GM18951 (cell line): ENCODE measurements at regions not wholly inside any gene's neighbourhood (a gene's known extent, or its start where the extent isn't known, plus 50 kb on each side); places are given as distances from the start of the nearest gene placed in this dataset.

Experiments
- POLR2A ChIP-seq: IDR thresholded peaks from 4 replicates; pipeline ENCODE4 v1.6.1; 2011; ENCODE audit warnings: mild to moderate bottlenecking; ENCODE audit not compliant: insufficient read length, insufficient read depth; ENCODE audit errors: extremely low read depth
- in situ Hi-C: fragments of 300-500 bp; cut with MboI; formaldehyde crosslinking; loops from one replicate; pipeline ENCODE4 v1.12.0; 2022; ENCODE audit warnings: low sequenced_read_pairs, mixed read lengths, inconsistent platforms; ENCODE audit not compliant: unreplicated experiment

- in situ Hi-C loops: no loop called here
Measured at GRCh38 chr1:185426848-185427247, 109.8 kb upstream of the IVNS1ABP start.

DNA sequence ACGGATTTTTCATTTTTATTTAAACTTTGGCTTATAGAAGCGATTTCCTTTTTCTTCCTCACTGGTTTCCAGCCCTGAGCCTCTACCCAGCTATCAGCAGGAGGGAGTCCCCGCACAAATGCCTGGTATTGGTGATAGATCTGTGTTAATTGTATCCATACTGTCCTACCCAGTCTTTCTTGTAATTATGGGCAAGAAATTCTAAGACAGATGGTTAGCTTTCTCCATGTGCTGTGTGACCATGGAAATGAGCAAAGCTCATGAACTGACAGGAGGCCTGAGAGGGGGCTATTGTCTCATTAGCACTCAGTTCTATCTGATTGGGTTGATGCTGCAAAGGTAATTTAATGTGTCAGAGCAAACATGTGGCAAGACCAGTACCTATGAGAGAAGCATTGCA lies 108.1 kb upstream of the IVNS1ABP start:
- no peak for TF ChIP-seq POLR2A
- in situ Hi-C loops: no loop called here

More at GRCh38 chr1:185426848-185427247, 109.8 kb upstream of the IVNS1ABP start:
- TF ChIP-seq POLR2A: no peak

GRCh38 chr1:185421485-185422107 lies 104.6 kb upstream of the IVNS1ABP start:
- in situ Hi-C loops: no loop called here
- no peak for TF ChIP-seq POLR2A

DNA sequence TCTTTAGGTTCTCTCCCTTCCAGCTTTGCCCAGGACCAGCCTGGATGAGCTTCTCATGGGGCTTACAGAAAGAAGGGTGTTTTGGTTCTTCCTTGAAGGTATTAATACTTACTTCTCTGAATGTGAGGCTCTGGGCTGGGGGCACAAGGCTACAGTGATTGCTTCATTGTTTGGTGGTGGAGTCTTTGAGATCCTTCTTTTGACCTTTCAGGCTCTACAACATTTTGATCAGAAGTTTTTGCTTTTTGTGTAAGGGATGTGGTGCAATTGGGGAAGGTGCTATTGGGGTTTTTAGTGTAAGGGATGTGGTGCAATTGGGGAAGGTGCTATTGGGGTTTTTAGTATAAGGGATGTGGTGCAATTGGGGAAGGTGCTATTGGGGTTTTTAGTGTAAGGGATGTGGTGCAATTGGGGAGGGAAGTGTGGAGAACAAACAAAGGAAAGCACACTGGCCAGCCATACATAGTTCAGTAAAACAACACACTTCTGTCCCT lies 103.6 kb upstream of the IVNS1ABP start:
- in situ Hi-C loops: no loop called here
- TF ChIP-seq POLR2A: no peak

DNA sequence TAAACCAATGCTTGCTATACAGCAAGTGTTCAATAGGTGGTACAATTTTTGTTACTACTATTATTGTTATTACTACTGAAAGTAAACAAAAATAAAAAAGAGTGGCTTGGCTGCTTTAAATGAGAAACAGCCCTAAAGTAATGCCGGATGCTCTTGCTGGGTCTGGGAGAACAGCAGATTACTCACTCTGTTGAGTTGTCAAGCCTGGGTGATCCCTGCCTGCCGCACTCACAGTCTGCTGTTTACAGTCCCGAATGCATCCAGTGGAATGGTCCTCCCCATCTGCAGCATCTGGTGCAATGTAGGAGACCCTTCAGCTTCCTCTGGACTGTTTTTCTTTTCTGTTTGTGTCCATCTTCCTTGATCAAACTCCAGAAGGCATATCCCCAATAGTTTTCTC lies 102.7 kb upstream of the IVNS1ABP start:
- in situ Hi-C loops: no loop called here
- no peak for TF ChIP-seq POLR2A

GRCh38 chr1:185418472-185418871 lies 101.4 kb upstream of the IVNS1ABP start:
- TF ChIP-seq POLR2A: no peak
- in situ Hi-C loops: no loop called here

DNA sequence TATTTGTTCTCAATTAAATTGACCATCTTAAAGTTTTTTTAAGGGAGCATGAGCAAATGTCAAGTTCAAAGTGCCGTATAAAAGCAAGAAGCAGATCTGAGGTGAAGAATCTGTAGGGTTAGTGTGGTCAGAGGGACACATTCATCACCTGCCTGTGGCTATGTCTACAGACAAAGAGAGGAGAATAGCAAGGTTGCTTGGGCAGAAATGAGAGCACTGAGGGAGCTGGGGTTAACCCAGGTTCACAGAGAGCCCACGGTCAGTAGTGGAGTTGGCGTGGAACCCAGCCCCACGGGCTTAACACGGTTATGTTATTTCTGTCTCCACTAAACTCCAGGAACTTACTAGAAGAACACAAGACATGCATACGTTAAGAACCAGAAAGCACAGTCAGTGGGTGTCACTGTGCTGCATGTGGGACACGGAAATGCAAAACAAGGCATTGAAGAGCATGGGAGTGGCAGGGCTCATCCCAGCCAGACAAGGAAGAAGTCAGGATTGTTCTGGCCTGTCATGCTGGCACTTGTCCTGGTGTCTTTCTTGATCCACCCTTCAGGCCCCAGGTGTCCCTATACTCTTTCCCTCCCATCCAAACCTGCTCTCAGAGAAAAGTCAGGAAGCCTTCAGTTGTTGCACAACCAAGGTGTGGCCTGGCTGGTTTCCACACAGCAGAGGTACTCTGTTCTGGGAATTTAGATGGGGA lies 95.5 kb upstream of the IVNS1ABP start:
- in situ Hi-C loops: no loop called here
- no peak for TF ChIP-seq POLR2A

DNA sequence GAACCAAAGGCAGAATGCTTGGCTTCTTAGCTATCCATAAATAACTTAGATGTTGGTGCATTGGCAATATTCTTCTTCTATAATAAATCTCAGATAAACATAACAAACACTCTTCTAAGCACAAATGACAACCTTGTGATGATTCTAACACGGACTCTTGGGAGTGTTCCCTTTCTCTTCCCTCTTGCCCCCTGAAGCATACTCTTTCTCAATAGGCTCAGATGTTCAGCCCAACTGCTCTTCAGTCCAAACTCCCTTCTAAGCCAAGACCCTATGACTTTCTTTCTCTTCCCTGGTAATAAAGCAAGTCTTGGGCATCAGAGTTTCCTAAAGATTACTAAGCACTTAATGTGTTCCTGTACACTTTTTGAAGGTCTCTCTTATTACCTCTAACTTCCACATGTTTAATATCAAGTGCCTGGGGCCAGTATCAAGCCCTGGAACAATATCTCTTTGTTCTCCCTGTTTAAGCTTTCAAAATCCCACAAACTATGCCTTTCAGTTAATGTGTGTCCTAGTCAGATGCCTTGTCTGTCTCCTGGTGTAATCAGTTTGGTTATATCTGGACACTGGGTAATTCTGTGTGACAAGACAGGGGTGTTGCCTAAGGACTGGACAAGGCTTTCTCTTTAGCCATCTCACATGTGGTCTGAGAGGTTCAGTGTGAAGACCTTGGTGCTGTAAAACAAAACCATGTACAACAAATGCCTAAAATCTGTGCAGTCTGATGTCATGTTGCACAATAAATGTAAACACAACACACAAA lies 92.9 kb upstream of the IVNS1ABP start:
- in situ Hi-C loops: no loop called here

DNA sequence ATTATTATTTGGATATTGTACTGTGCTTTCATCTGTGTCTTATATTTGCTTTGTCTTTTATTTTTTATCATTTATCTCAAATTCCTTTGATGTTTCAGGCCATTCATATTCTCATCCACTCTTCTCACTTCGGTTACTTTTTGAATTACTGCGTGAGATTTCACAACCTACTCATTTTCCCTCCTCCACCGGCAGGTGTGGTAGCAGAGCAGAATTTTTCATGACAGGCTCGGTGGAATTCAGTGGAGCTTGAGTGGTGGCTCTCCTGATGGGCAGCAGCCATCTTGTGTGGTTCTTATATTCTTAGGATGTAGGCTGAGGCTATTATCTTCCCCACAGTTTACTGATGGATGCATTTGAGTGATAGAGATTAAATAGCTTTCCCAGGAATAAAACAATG lies 92.3 kb upstream of the IVNS1ABP start:
- no peak for TF ChIP-seq POLR2A
- in situ Hi-C loops: no loop called here

More for the DNA sequence above, 92.9 kb upstream of the IVNS1ABP start:
- TF ChIP-seq POLR2A: no peak

DNA sequence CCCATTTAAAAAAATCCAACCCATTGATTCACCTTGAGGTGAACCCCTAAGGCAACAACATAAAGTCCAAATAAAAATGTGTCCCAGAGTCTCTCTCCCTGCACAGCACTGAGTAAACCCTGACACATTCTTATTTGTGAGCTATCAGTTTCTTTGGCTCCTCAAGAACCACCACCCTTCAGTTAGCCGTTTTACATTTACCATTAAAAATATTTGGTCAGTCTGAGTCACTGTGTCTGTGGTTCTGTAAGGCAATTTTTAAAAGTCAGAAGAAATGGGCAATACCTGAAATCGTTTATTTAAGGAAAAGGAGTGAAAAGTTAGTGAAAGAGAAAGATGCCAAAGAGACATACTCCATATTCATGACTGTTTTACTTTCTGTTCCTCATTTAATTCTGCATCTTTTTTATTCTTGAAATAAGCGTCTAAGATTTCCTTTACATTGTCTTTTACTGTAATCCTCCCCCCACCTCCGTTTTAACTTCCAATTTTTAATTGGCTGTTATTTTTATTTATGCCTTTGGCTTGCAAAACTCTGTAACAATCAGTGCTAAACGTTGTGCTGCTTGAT lies 91.7 kb upstream of the IVNS1ABP start:
- in situ Hi-C loops: no loop called here
- no peak for TF ChIP-seq POLR2A

- TF ChIP-seq POLR2A: no peak
- in situ Hi-C loops: no loop called here
Measured at GRCh38 chr1:185406691-185407009, 89.6 kb upstream of the IVNS1ABP start.

- in situ Hi-C loops: no loop called here
- no peak for TF ChIP-seq POLR2A
Measured at GRCh38 chr1:185406006-185406690, 89.1 kb upstream of the IVNS1ABP start.
